Activated CD8-positive, alpha-beta T cell treated with anti-CD3 and anti-CD28 coated beads, Interleukin-2, amount 10 ng/mL, durations not matched to agents 7 days and 5 days (primary cell): ENCODE measurements at regions not wholly inside any gene's neighbourhood (a gene's known extent, or its start where the extent isn't known, plus 50 kb on each side); places are given as distances from the start of the nearest gene placed in this dataset.
"Not testable (repeated sequence)": the region's sequence is repeated elsewhere in the genome, so short reads cannot be mapped to it uniquely, and the experiment has no call there.

Experiments used
- ATAC-seq: fragments of 150-1000 bp; cut with Tn5 transposase; one replicate; pipeline ENCODE4 v1.10.0; 2021; ENCODE audit warnings: moderate library complexity
- CTCF ChIA-PET: fragments of 350-600 bp; sonication (Branson Sonifier 250); formaldehyde crosslinking; loops from one replicate; lab custom pipeline; 2021; ENCODE audit warnings: antibody characterized with exemption; lab: Charles Lee
- POLR2A ChIA-PET: fragments of 350-600 bp; sonication (Branson Sonifier 250); formaldehyde crosslinking; loops from one replicate; lab custom pipeline; 2021; ENCODE audit warnings: antibody characterized with exemption; lab: Charles Lee
- DNase-seq: peaks from one replicate; pipeline ENCODE4 v3.0.0-alpha.2; 2020
- H3K27ac Mint-ChIP-seq: one replicate; pipeline ENCODE4 v1.8.0; 2021; ENCODE audit warnings: mild to moderate bottlenecking, mixed read lengths
- H3K27me3 Mint-ChIP-seq: one replicate; pipeline ENCODE4 v1.8.0; 2021; ENCODE audit warnings: low read depth, mixed read lengths
- H3K36me3 Mint-ChIP-seq: one replicate; pipeline ENCODE4 v1.8.0; 2021; ENCODE audit warnings: low read depth, mixed read lengths
- H3K4me1 Mint-ChIP-seq: one replicate; pipeline ENCODE4 v1.8.0; 2021; ENCODE audit warnings: low read depth, mixed read lengths
- H3K4me3 Mint-ChIP-seq: one replicate; pipeline ENCODE4 v1.8.0; 2021; ENCODE audit warnings: mild to moderate bottlenecking, mixed read lengths
- H3K9me3 Mint-ChIP-seq: one replicate; pipeline ENCODE4 v1.8.0; 2022; ENCODE audit warnings: mixed read lengths; ENCODE audit not compliant: insufficient read depth

DNA sequence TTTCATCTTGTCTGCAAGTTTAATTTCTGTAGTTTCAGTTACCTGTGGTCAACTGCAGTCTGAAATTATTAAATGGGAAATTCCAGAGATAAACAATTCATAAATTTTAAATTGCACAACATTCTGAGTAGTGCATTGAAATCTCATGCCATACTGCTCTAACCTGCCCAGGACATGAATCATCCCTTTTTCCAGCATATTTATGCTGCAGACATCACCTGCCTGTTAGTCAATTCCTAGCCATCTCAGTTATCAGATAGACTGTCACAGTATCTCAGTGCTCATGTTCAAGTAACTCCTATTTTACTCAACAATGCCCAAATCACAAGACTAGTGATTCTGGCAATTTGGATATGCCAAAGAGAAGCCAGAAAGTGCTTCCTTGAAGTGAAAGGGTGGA lies 223.0 kb upstream of the GRIA1 start:
- Mint-ChIP-seq H3K9me3 (no peaks in the 10 kb centered on the region), H3K27ac (no peak overlapping the region), H3K27me3 (no peaks in the 10 kb centered on the region), H3K36me3 (no peaks in the 10 kb centered on the region), H3K4me3 (no peak overlapping the region), H3K4me1 (no peaks in the 10 kb centered on the region)
- DNase-seq: no peak
- CTCF ChIA-PET: no interaction called here
- ATAC-seq: no peak
- POLR2A ChIA-PET: no interaction called here

DNA sequence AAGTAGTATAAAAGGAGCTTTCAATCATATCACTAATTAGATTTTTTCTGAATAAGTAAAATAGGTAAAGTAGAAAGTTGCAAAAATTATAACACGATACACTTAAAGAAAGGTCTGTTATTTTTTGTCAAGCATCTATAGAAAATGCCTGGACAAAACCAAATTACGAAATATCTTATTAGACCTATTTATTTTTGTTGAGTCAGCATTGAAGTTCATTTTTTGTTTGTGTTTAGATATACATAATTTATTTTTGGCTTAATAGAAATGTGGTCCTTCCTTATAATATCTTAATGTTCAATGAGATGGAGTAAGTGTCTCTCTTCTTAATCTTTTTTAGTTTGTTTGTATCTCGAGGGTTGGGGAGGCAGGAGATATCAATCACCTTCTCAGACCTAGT lies 214.8 kb upstream of the GRIA1 start:
- no peak for DNase-seq
- H3K4me1 Mint-ChIP-seq: no peaks in the 10 kb centered on the region

DNA sequence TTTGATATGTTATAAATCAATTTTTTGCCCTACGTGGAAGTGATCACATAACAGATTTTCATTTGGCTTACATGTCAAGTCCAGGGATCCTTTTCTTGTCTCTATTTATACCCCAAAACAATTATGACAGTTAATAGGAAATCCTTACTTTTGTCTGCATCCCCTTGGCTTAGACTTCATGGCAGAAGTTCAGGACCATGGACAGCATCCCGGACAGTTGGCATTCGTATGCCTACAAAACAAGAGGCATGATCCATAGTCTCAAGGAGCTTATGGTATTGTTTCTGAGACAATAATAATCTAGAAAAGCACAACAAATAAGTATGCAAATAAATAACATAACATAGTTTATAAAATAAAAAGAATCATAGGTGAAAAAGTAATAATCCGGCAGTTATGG lies 214.3 kb upstream of the GRIA1 start:
- POLR2A ChIA-PET: no interaction called here
- no peak overlapping the region for H3K4me3 Mint-ChIP-seq
- H3K27ac Mint-ChIP-seq: no peak overlapping the region
- DNase-seq (peak; percentile 39), ATAC-seq (no peak)
- H3K4me1 Mint-ChIP-seq: no peaks in the 10 kb centered on the region
- H3K27me3 Mint-ChIP-seq: no peaks in the 10 kb centered on the region
- peaks cover 5% of the 10 kb centered on the region for H3K9me3 Mint-ChIP-seq
- CTCF ChIA-PET: no interaction called here
- no peaks in the 10 kb centered on the region for H3K36me3 Mint-ChIP-seq

More for the DNA sequence above, 214.8 kb upstream of the GRIA1 start:
- Mint-ChIP-seq H3K36me3 (no peaks in the 10 kb centered on the region), H3K27ac (no peak overlapping the region), H3K9me3 (peaks cover 5% of the 10 kb centered on the region), H3K27me3 (no peaks in the 10 kb centered on the region), H3K4me3 (no peak overlapping the region)
- POLR2A ChIA-PET: no interaction called here
- ATAC-seq: no peak
- CTCF ChIA-PET: no interaction called here

DNA sequence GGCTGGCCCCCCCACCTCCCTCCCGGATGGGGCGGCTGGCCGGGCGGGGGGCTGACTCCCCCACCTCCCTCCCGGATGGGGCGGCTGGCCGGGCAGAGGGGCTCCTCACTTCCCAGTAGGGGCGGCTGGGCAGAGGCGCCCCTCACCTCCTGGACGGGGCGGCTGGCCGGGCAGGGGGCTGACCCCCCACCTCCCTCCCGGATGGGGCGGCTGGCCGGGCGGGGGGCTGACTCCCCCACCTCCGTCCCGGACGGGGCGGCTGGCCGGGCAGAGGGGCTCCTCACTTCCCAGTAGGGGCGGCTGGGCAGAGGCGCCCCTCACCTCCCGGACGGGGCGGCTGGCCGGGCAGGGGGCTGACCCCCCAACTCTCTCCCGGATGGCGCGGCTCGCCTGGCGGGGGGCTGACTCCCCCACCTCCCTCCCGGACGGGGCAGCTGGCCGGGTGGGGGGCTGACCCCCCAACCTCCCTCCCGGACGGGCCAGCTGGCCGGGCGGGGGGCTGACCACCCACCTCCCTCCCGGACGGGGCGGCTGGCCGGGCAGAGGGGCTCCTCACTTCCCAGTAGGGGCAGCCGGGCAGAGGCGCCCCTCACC lies 194.1 kb upstream of the GRIA1 start:
- POLR2A ChIA-PET, ATAC-seq, H3K36me3 Mint-ChIP-seq, H3K4me3 Mint-ChIP-seq, H3K9me3 Mint-ChIP-seq, H3K4me1 Mint-ChIP-seq, DNase-seq, H3K27ac Mint-ChIP-seq, H3K27me3 Mint-ChIP-seq, CTCF ChIA-PET: not testable (repeated sequence)

DNA sequence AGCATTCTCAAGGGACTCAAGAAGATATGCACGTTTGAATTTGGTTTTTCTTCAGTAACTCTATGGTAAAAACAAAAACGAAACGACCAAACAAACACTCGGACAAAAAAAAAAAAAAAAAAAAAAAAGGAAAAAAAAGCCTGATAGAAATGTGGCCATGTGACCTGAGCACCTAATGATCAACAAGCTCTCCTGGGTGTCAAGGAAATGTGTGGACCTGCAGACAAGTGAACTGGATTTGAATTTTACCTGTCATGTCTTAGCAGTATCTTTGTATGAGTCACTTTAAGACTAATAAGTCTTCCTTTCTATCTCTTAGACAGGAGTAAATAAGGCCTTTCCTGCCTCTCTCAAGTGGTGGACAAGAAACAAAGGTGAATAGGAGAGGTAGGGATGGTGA lies 190.6 kb upstream of the GRIA1 start:
- H3K9me3 Mint-ChIP-seq: peaks cover 6% of the 10 kb centered on the region
- no peaks in the 10 kb centered on the region for H3K36me3 Mint-ChIP-seq
- POLR2A ChIA-PET: no interaction called here
- no peak for ATAC-seq
- no peaks in the 10 kb centered on the region for H3K27me3 Mint-ChIP-seq
- DNase-seq: no peak
- H3K4me3 Mint-ChIP-seq: no peak overlapping the region
- CTCF ChIA-PET: no interaction called here
- no peak overlapping the region for H3K27ac Mint-ChIP-seq
- H3K4me1 Mint-ChIP-seq: no peaks in the 10 kb centered on the region

DNA sequence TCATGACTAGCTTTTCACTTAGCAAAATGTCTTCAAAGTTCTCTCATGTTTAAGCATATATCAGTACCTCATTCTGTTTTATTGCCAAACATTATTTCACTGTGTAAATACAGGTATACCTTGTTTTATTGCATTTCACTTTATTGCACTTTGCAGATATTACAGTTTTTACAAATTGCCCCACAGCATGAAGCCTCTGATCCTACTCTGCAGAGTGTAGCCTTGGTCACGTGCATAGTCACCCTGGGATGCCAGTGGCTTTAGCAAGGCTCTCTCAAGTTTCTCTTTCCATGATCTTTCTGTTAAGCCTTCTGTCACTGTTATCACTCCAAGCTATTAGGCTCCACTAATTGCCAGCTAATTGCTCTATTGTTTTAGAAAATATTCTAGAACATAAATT lies 182.2 kb upstream of the GRIA1 start:
- no peaks in the 10 kb centered on the region for H3K27me3 Mint-ChIP-seq
- peaks cover 16% of the 10 kb centered on the region for H3K9me3 Mint-ChIP-seq
- ChIA-PET POLR2A (no interaction called here), CTCF (no interaction called here)
- no peak overlapping the region for H3K27ac Mint-ChIP-seq
- DNase-seq (no peak), ATAC-seq (no peak)
- no peaks in the 10 kb centered on the region for H3K4me1 Mint-ChIP-seq
- no peaks in the 10 kb centered on the region for H3K36me3 Mint-ChIP-seq
- no peak overlapping the region for H3K4me3 Mint-ChIP-seq

DNA sequence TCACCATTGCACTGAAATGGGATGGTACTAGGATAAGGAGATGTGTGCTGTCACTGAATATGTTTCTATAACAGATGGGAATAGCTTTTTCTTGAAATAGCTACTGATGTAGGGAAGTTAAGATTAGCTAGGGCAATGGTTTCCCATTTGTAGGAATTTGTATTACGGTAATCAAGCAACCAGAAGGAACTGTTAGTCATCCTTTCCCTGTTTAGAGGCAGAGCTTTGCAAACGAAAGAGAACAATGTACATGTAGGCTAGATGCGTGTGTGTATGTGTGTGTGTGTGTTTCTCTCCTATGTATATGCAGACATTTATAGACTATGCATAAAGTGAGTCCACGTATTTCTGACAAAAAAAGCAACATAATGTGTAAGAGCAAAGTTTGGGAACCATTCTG lies 171.9 kb upstream of the GRIA1 start:
- CTCF ChIA-PET: no interaction called here
- H3K9me3 Mint-ChIP-seq: no peaks in the 10 kb centered on the region
- ATAC-seq (no peak), DNase-seq (no peak)
- no peaks in the 10 kb centered on the region for H3K4me1 Mint-ChIP-seq
- no peaks in the 10 kb centered on the region for H3K36me3 Mint-ChIP-seq
- no peak overlapping the region for H3K4me3 Mint-ChIP-seq
- no peaks in the 10 kb centered on the region for H3K27me3 Mint-ChIP-seq
- no peak overlapping the region for H3K27ac Mint-ChIP-seq
- POLR2A ChIA-PET: no interaction called here

DNA sequence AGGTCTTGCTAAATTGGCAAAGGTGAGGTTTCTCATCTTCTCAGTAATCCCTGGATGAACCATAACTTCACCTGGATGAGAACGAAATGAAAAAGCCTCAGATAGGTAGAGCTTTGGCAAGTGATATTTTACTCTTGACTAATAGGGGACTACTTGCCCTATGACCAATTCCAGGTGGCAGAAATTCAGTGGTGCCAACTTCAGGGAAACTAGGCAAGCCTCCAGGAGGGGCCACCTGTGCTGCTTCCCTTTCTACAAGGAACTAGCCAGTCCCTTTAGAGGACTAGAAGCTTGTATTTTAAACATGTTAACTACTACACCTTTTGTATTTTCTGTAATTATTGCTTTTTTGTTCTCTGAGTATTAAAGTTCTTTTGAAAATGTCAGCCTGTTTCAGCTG lies 169.0 kb upstream of the GRIA1 start:
- Mint-ChIP-seq H3K36me3 (no peaks in the 10 kb centered on the region), H3K27ac (no peak overlapping the region), H3K4me1 (no peaks in the 10 kb centered on the region), H3K9me3 (no peaks in the 10 kb centered on the region), H3K27me3 (no peaks in the 10 kb centered on the region), H3K4me3 (no peak overlapping the region)
- POLR2A ChIA-PET: no interaction called here
- no peak for DNase-seq
- ATAC-seq: no peak
- CTCF ChIA-PET: no interaction called here

DNA sequence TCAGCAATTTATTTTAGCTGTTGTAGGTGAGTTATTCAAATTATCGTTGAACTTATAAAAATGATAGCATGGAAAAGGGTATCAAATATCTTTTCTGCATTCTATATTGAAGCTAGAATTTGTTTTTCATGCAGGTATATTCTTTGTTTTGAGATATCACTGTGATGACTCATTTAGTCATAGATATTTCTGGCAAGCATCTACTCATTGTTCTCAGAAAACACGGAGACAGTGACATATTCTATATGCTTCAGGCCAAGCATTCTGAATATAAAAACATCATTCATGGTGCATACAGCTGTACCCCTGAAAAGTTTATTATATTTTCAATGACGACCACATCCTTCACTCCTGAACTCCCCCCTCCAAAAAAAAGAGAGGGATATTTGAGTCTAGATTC lies 150.3 kb upstream of the GRIA1 start:
- Mint-ChIP-seq H3K9me3 (no peaks in the 10 kb centered on the region), H3K27me3 (peaks cover 6% of the 10 kb centered on the region), H3K27ac (no peak overlapping the region), H3K4me3 (no peak overlapping the region), H3K36me3 (no peaks in the 10 kb centered on the region), H3K4me1 (no peaks in the 10 kb centered on the region)
- no peak for DNase-seq
- ChIA-PET POLR2A (no interaction called here), CTCF (no interaction called here)
- ATAC-seq: no peak

DNA sequence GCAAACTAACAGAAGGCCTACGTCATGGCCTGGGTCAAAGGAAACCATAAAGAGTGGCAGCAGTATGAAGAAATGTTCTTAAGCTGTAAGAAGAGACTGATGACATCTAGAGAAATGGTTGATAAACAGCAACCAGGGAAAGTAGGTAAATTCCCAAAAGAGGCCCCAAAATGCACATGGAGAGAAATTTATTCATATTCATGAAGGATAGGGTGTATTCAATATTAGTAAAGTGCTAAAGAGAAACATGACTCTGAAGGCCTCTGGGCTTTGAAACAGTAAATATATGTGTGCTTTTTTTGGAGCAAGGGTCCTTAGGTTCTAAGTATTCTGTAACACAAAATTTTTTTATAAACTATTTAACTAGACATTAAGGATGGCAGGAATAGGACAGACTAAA lies 149.7 kb upstream of the GRIA1 start:
- Mint-ChIP-seq H3K4me3 (no peak overlapping the region), H3K4me1 (no peaks in the 10 kb centered on the region), H3K27me3 (peaks cover 7% of the 10 kb centered on the region), H3K9me3 (no peaks in the 10 kb centered on the region), H3K27ac (no peak overlapping the region), H3K36me3 (no peaks in the 10 kb centered on the region)
- ChIA-PET POLR2A (no interaction called here), CTCF (no interaction called here)
- DNase-seq (no peak), ATAC-seq (no peak)

DNA sequence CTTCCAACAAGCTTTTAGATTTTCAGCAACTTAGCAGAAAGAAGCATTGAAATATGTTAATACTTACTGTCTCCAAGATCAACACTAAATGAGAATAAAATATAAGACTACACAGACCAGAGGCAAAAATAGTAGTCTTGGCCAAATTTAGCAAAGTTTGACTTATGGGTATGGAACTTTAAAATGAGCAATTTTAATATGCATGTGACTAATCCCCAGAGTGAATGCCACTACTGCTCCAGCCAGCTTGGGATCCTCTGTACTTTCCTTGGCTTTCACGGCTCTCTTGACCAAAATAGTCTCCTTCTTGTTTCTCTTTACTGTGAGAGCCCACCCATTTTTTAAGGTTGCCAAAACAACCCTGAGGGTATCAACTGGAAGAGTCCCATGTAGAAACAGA lies 148.0 kb upstream of the GRIA1 start:
- H3K27ac Mint-ChIP-seq: no peak overlapping the region
- H3K4me1 Mint-ChIP-seq: no peaks in the 10 kb centered on the region
- DNase-seq (no peak), ATAC-seq (no peak)
- H3K36me3 Mint-ChIP-seq: no peaks in the 10 kb centered on the region
- CTCF ChIA-PET: no interaction called here
- no peaks in the 10 kb centered on the region for H3K9me3 Mint-ChIP-seq
- no peak overlapping the region for H3K4me3 Mint-ChIP-seq
- POLR2A ChIA-PET: no interaction called here
- peaks cover 10% of the 10 kb centered on the region for H3K27me3 Mint-ChIP-seq

DNA sequence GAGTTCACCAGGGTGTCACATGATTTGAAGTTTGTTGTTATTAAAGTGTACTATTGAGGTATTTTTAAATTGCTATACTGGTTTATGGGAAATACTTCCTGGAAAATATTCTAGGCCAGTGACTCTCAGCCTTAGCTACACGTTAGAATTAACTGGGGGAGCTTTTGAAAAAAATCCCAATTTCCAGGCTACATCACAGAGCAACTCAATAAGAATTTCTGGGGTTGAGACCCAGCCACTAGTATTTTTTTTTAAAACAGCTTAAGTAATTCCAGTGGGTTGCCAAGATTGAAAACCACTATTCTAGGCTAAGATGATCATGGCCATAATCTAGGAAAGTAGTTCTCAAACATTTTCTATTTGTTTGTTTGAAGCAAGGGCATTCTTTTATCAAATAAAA lies 142.9 kb upstream of the GRIA1 start:
- no peak overlapping the region for H3K27ac Mint-ChIP-seq

DNA sequence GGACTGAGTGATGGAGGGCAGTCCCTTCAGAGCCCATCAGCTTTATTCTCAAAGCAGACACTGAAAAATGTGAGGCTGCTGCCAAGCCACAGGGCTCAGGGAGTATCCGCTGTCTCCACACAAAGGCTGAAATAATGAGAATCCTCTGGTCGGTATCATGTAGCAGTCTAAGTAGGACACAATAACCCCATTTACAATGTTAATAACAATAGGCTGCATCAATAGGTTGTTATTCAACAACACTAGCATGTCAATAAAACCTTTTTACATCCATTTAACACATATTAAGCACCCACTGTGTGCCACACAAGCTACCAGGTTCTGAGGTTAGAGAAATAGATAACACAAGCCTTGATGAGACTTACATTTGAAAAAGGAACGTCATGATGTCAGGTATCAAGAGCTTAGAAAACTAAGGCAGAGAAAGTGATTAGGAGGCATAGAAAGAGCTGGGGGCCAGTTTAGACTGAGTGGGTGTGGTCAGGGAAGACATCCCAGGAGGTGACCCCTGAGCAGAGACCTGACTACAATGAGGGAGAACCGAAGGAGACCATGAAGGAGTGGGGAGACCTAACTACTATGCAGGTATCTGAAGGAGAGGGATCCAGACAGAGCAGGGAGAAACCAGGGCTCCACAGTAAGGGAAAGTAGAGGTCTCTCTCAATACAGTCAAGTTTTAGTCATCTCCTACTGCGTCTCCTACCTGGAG lies 140.1 kb upstream of the GRIA1 start:
- DNase-seq (no peak), ATAC-seq (no peak)
- no peak overlapping the region for H3K4me3 Mint-ChIP-seq
- H3K36me3 Mint-ChIP-seq: no peaks in the 10 kb centered on the region
- H3K9me3 Mint-ChIP-seq: no peaks in the 10 kb centered on the region
- no peak overlapping the region for H3K27ac Mint-ChIP-seq
- ChIA-PET POLR2A (no interaction called here), CTCF (no interaction called here)
- peaks cover 20% of the 10 kb centered on the region for H3K27me3 Mint-ChIP-seq
- peaks cover 15% of the 10 kb centered on the region for H3K4me1 Mint-ChIP-seq

More for the DNA sequence above, 142.9 kb upstream of the GRIA1 start:
- ATAC-seq: no peak
- peaks cover 26% of the 10 kb centered on the region for H3K27me3 Mint-ChIP-seq
- no peaks in the 10 kb centered on the region for H3K36me3 Mint-ChIP-seq
- ChIA-PET POLR2A (no interaction called here), CTCF (no interaction called here)
- no peak for DNase-seq
- no peak overlapping the region for H3K4me3 Mint-ChIP-seq
- no peaks in the 10 kb centered on the region for H3K9me3 Mint-ChIP-seq
- peaks cover 5% of the 10 kb centered on the region for H3K4me1 Mint-ChIP-seq
